Panc1 (cell line): ENCODE measurements at regions not wholly inside any gene's neighbourhood (a gene's known extent, or its start where the extent isn't known, plus 50 kb on each side); places are given as distances from the start of the nearest gene placed in this dataset.
"Not testable (repeated sequence)": the region's sequence is repeated elsewhere in the genome, so short reads cannot be mapped to it uniquely, and the experiment has no call there.

Source experiments
- SIN3A ChIP-seq: IDR thresholded peaks from 2 replicates; pipeline ENCODE4 v1.6.1; 2012; ENCODE audit warnings: low read depth, mild to moderate bottlenecking, low read length, moderate library complexity, borderline replicate concordance; ENCODE audit not compliant: insufficient read depth
- TCF7L2 ChIP-seq: IDR thresholded peaks from 2 replicates; pipeline ENCODE4 v1.6.1; 2011; ENCODE audit warnings: mild to moderate bottlenecking, low read depth, low read length, inconsistent platforms
- TF ChIP-seq, protein P1 (sequence below): fragments of 450-650 bp; IDR thresholded peaks from 2 replicates; pipeline ENCODE4 v1.5.1; 2017; ENCODE audit warnings: mild to moderate bottlenecking
- TF ChIP-seq, protein P2 (sequence below), 2 experiments: IDR thresholded peaks; 2 replicates each; pipeline ENCODE4 v1.6.1; 2011 to 2012; ENCODE audit warnings: low read depth in 2 of 2, control low read depth in 1 of 2, low read length in 1 of 2, mild to moderate bottlenecking in 1 of 2, moderate library complexity in 1 of 2; ENCODE audit not compliant: insufficient read depth in 1 of 2

GRCh38 chr2:97305426-97305825 is 192.5 kb downstream of the ANKRD36 start:
- TF ChIP-seq, protein P1, sequence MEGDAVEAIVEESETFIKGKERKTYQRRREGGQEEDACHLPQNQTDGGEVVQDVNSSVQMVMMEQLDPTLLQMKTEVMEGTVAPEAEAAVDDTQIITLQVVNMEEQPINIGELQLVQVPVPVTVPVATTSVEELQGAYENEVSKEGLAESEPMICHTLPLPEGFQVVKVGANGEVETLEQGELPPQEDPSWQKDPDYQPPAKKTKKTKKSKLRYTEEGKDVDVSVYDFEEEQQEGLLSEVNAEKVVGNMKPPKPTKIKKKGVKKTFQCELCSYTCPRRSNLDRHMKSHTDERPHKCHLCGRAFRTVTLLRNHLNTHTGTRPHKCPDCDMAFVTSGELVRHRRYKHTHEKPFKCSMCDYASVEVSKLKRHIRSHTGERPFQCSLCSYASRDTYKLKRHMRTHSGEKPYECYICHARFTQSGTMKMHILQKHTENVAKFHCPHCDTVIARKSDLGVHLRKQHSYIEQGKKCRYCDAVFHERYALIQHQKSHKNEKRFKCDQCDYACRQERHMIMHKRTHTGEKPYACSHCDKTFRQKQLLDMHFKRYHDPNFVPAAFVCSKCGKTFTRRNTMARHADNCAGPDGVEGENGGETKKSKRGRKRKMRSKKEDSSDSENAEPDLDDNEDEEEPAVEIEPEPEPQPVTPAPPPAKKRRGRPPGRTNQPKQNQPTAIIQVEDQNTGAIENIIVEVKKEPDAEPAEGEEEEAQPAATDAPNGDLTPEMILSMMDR: not testable (repeated sequence)
- TF ChIP-seq SIN3A, TCF7L2: not testable (repeated sequence)
- TF ChIP-seq, protein P2, sequence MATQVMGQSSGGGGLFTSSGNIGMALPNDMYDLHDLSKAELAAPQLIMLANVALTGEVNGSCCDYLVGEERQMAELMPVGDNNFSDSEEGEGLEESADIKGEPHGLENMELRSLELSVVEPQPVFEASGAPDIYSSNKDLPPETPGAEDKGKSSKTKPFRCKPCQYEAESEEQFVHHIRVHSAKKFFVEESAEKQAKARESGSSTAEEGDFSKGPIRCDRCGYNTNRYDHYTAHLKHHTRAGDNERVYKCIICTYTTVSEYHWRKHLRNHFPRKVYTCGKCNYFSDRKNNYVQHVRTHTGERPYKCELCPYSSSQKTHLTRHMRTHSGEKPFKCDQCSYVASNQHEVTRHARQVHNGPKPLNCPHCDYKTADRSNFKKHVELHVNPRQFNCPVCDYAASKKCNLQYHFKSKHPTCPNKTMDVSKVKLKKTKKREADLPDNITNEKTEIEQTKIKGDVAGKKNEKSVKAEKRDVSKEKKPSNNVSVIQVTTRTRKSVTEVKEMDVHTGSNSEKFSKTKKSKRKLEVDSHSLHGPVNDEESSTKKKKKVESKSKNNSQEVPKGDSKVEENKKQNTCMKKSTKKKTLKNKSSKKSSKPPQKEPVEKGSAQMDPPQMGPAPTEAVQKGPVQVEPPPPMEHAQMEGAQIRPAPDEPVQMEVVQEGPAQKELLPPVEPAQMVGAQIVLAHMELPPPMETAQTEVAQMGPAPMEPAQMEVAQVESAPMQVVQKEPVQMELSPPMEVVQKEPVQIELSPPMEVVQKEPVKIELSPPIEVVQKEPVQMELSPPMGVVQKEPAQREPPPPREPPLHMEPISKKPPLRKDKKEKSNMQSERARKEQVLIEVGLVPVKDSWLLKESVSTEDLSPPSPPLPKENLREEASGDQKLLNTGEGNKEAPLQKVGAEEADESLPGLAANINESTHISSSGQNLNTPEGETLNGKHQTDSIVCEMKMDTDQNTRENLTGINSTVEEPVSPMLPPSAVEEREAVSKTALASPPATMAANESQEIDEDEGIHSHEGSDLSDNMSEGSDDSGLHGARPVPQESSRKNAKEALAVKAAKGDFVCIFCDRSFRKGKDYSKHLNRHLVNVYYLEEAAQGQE (IDR thresholded peaks at IDR 0.05; ENCODE audit: insufficient read depth in 1 of 2, low read depth in 2 of 2, low read length in 1 of 2): not testable (repeated sequence)
